DND-41 (cell line): ENCODE measurements at regions not wholly inside any gene's neighbourhood (a gene's known extent, or its start where the extent isn't known, plus 50 kb on each side); places are given as distances from the start of the nearest gene placed in this dataset.

ENCODE experiments used
- ATAC-seq: fragments of 200-7000 bp; cut with Tn5 transposase; 3 replicates; pipeline ENCODE4 v1.9.1; 2021; ENCODE audit warnings: low read depth; ENCODE audit not compliant: insufficient read depth
- DNase-seq: peaks from one replicate; pipeline ENCODE4 v3.0.0-alpha.2; 2020
- H2AFZ ChIP-seq: 2 replicates; pipeline ENCODE4 v1.6.0; 2012; ENCODE audit warnings: low read depth, low read length
- H3K27ac ChIP-seq: 2 replicates; pipeline ENCODE4 v1.5.1; 2012; ENCODE audit warnings: low read length, inconsistent platforms
- H3K27me3 ChIP-seq: fragments of 200-600 bp; sonication (generic); 2 replicates; pipeline ENCODE4 v1.6.0; 2012; ENCODE audit warnings: low read length, mild to moderate bottlenecking, inconsistent platforms; ENCODE audit not compliant: insufficient read depth, poor library complexity
- H3K36me3 ChIP-seq: 2 replicates; pipeline ENCODE4 v1.5.1; 2012; ENCODE audit warnings: low read length, inconsistent platforms; ENCODE audit not compliant: insufficient read depth
- H3K4me1 ChIP-seq: 2 replicates; pipeline ENCODE4 v1.5.1; 2012; ENCODE audit warnings: mild to moderate bottlenecking, low read length; ENCODE audit not compliant: insufficient read depth
- H3K4me2 ChIP-seq: 2 replicates; pipeline ENCODE4 v1.6.0; 2012; ENCODE audit warnings: mild to moderate bottlenecking, moderate library complexity, low read length, inconsistent platforms; ENCODE audit not compliant: insufficient read depth
- H3K4me3 ChIP-seq, 2 experiments: fragments of 200-600 bp in 1 of 2; shearing (Covaris generic) in 1 of 2; 2 replicates each; pipeline ENCODE4 v1.5.1; 2012 to 2016; ENCODE audit warnings: inconsistent platforms in 2 of 2, low read length in 2 of 2, mild to moderate bottlenecking in 2 of 2, low read depth in 1 of 2, moderate library complexity in 1 of 2
- H3K79me2 ChIP-seq: 2 replicates; pipeline ENCODE4 v1.6.0; 2012; ENCODE audit warnings: low read length, inconsistent platforms; ENCODE audit not compliant: insufficient read depth
- H3K9ac ChIP-seq: 2 replicates; pipeline ENCODE4 v1.6.0; 2012; ENCODE audit warnings: low read depth, mild to moderate bottlenecking, inconsistent platforms, low read length, moderate library complexity
- H3K9me3 ChIP-seq: 2 replicates; pipeline ENCODE4 v1.5.1; 2012; ENCODE audit warnings: low read length, moderate library complexity, mild to moderate bottlenecking, inconsistent platforms; ENCODE audit not compliant: insufficient read depth, severe bottlenecking
- H4K20me1 ChIP-seq: 2 replicates; pipeline ENCODE4 v1.6.0; 2012; ENCODE audit warnings: low read length; ENCODE audit not compliant: insufficient read depth
- CTCF ChIP-seq: IDR thresholded peaks from 2 replicates; pipeline ENCODE4 v1.5.1; 2012; ENCODE audit warnings: borderline replicate concordance, low read length, moderate library complexity, mild to moderate bottlenecking; ENCODE audit not compliant: poor library complexity, severe bottlenecking; ENCODE audit errors: extremely low read depth
- EZH2 ChIP-seq: IDR thresholded peaks from 3 replicates; pipeline ENCODE4 v1.6.1; 2012; ENCODE audit warnings: borderline replicate concordance, low read depth, mild to moderate bottlenecking, moderate library complexity, low read length, inconsistent platforms; ENCODE audit not compliant: severe bottlenecking

- Histone ChIP-seq H3K79me2 (no peaks in the 10 kb centered on the region), H3K4me2 (no peak overlapping the region), H3K9me3 (no peaks in the 10 kb centered on the region), H3K9ac (no peak overlapping the region), H3K36me3 (no peaks in the 10 kb centered on the region), H3K4me3 (no peak overlapping the region), H4K20me1 (no peaks in the 10 kb centered on the region), H2AFZ (no peak overlapping the region), H3K27ac (no peak overlapping the region), H3K27me3 (no peaks in the 10 kb centered on the region), H3K4me1 (no peaks in the 10 kb centered on the region)
- TF ChIP-seq CTCF (no peak), EZH2 (no peak)
- ATAC-seq (no peak), DNase-seq (no peak)
These were observed 195.1 kb downstream of the EDN1 start for GRCh38 chr6:12485226-12485764.

- no peak overlapping the region for H3K4me3 ChIP-seq
- H3K79me2 ChIP-seq: no peaks in the 10 kb centered on the region
- no peaks in the 10 kb centered on the region for H3K4me1 ChIP-seq
- no peaks in the 10 kb centered on the region for H3K36me3 ChIP-seq
- H3K9ac ChIP-seq: no peak overlapping the region
- ATAC-seq (no peak), DNase-seq (no peak)
- H3K4me2 ChIP-seq: no peak overlapping the region
- no peaks in the 10 kb centered on the region for H4K20me1 ChIP-seq
- no peak for TF ChIP-seq CTCF
- TF ChIP-seq EZH2: no peak
- H2AFZ ChIP-seq: no peak overlapping the region
- H3K27ac ChIP-seq: no peak overlapping the region
- H3K9me3 ChIP-seq: no peaks in the 10 kb centered on the region
- no peaks in the 10 kb centered on the region for H3K27me3 ChIP-seq
These were observed 195.7 kb downstream of the EDN1 start for GRCh38 chr6:12485837-12486236.

GRCh38 chr6:12490351-12490903, 200.3 kb downstream of the EDN1 start:
- H3K27ac ChIP-seq: no peak overlapping the region
- H2AFZ ChIP-seq: no peak overlapping the region
- H3K9ac ChIP-seq: no peak overlapping the region
- H3K27me3 ChIP-seq: no peaks in the 10 kb centered on the region
- no peak overlapping the region for H3K4me3 ChIP-seq
- TF ChIP-seq CTCF (no peak), EZH2 (no peak)
- DNase-seq (no peak), ATAC-seq (no peak)
- no peaks in the 10 kb centered on the region for H3K9me3 ChIP-seq
- no peak overlapping the region for H3K4me2 ChIP-seq
- H4K20me1 ChIP-seq: no peaks in the 10 kb centered on the region
- H3K36me3 ChIP-seq: no peaks in the 10 kb centered on the region
- no peaks in the 10 kb centered on the region for H3K4me1 ChIP-seq
- no peaks in the 10 kb centered on the region for H3K79me2 ChIP-seq
